GM12878 (cell line): ENCODE measurements at regions not wholly inside any gene's neighbourhood (a gene's known extent, or its start where the extent isn't known, plus 50 kb on each side); places are given as distances from the start of the nearest gene placed in this dataset.

Experiments
- ATAC-seq: fragments of 200-7000 bp; cut with Tn5 transposase; 3 replicates; pipeline ENCODE4 v1.9.1; 2020; ENCODE audit warnings: mild to moderate bottlenecking, moderate library complexity
- BruUV-seq: library from RNA; stranded (reverse); fragments of 400-500 nt; replicated peaks from 2 replicates; lab custom pipeline; 2021; lab: Mats Ljungman, UMichigan
- CTCF ChIA-PET: fragments of 300-600 bp; sonication (Branson Sonifier 250); formaldehyde crosslinking; extraction: SDS; loops from one replicate; lab custom pipeline; 2021; ENCODE audit warnings: inconsistent platforms; lab: Yijun Ruan, JAX
- POLR2A ChIA-PET: fragments of 350-600 bp; formaldehyde crosslinking; extraction: SDS; loops from one replicate; lab custom pipeline; 2021; ENCODE audit warnings: inconsistent platforms; lab: Charles Lee
- RAD21 ChIA-PET: fragments of 300-600 bp; sonication (Branson Sonifier 250); formaldehyde crosslinking; loops from one replicate; lab custom pipeline; 2023; ENCODE audit warnings: antibody characterized with exemption; ENCODE audit not compliant: unreplicated experiment; lab: Charles Lee
- SMC1A ChIA-PET: fragments of 300-600 bp; sonication (Branson Sonifier 250); formaldehyde crosslinking; loops from one replicate; lab custom pipeline; 2023; ENCODE audit not compliant: unreplicated experiment, uncharacterized antibody; lab: Charles Lee
- DNase-seq: peaks from one replicate; pipeline ENCODE4 v3.0.0-alpha.2; 2011; ENCODE audit warnings: low read depth, low spot score
- FAIRE-seq: peaks from 3 replicates; lab custom pipeline; 2011; peaks lifted over from hg19 to GRCh38; lab: Jason Lieb, UNC
- H2AFZ ChIP-seq: 2 replicates; pipeline ENCODE4 v1.6.0; 2011; ENCODE audit warnings: low read depth, low read length, control low read depth; ENCODE audit not compliant: control insufficient read depth
- H3K27ac ChIP-seq: 2 replicates; pipeline ENCODE4 v1.5.1; 2011; ENCODE audit warnings: control low read depth; ENCODE audit not compliant: control insufficient read depth, insufficient read depth
- H3K27me3 ChIP-seq, 2 experiments: replicated peaks in 1 of 2; 2 replicates each; pipeline versions ENCODE4 v1.6.0 to v1.6.1; 2011; ENCODE audit warnings: low read length in 1 of 2; ENCODE audit not compliant: control insufficient read depth in 2 of 2, insufficient read depth in 2 of 2
- H3K36me3 ChIP-seq, 2 experiments: 2 replicates each; pipeline ENCODE4 v1.5.1; 2011; ENCODE audit warnings: low read length in 1 of 2; ENCODE audit not compliant: control insufficient read depth in 2 of 2, insufficient read depth in 2 of 2
- H3K4me1 ChIP-seq: 2 replicates; pipeline ENCODE4 v1.6.1; 2011; ENCODE audit warnings: mild to moderate bottlenecking, low read length, moderate library complexity, mixed read lengths; ENCODE audit not compliant: control insufficient read depth, insufficient read depth
- H3K4me2 ChIP-seq: 2 replicates; pipeline ENCODE4 v1.6.0; 2011; ENCODE audit warnings: control low read depth; ENCODE audit not compliant: control insufficient read depth, insufficient read depth
- H3K4me3 ChIP-seq: fragments of 200-600 bp; sonication (generic); 2 replicates; pipeline ENCODE4 v1.5.1; 2016
- H3K79me2 ChIP-seq: 2 replicates; pipeline ENCODE4 v1.6.0; 2011; ENCODE audit warnings: low read length; ENCODE audit not compliant: control insufficient read depth, insufficient read depth
- H3K9ac ChIP-seq: 2 replicates; pipeline ENCODE4 v1.8.0; 2011; ENCODE audit warnings: low read length, control low read depth, mixed read lengths; ENCODE audit not compliant: control insufficient read depth, insufficient read depth
- H3K9me3 ChIP-seq: replicated peaks from 3 replicates; pipeline ENCODE4 v1.5.1; 2011; ENCODE audit warnings: mild to moderate bottlenecking, low read length; ENCODE audit not compliant: control insufficient read depth, insufficient read depth
- H4K20me1 ChIP-seq: 2 replicates; pipeline ENCODE4 v1.6.0; 2011; ENCODE audit not compliant: control insufficient read depth, insufficient read depth
- EGR1 ChIP-seq, 2 experiments: IDR thresholded peaks; 1 replicate in 1 of 2; 2 replicates in 1 of 2; pipeline ENCODE4 v1.6.1; 2011 to 2012; ENCODE audit warnings: low read depth in 2 of 2, low read length in 2 of 2, borderline replicate concordance in 1 of 2, mild to moderate bottlenecking in 1 of 2, moderate library complexity in 1 of 2
- FOXK2 ChIP-seq: fragments of 450-650 bp; IDR thresholded peaks from 2 replicates; pipeline ENCODE4 v1.6.1; 2017; ENCODE audit warnings: mild to moderate bottlenecking, moderate library complexity
- NBN ChIP-seq: fragments of 450-650 bp; IDR thresholded peaks from 2 replicates; pipeline ENCODE4 v1.6.1; 2016
- NKRF ChIP-seq: fragments of 450-650 bp; conservative IDR thresholded peaks from 2 replicates; pipeline ENCODE4 v1.6.1; 2017; ENCODE audit warnings: mild to moderate bottlenecking, moderate library complexity
- POLR2AphosphoS2 ChIP-seq: IDR thresholded peaks from 2 replicates; pipeline ENCODE4 v1.6.1; 2011; ENCODE audit warnings: low read depth, mild to moderate bottlenecking, low read length, improper control_type of control experiment, moderate library complexity
- REST ChIP-seq: IDR thresholded peaks from 2 replicates; pipeline ENCODE4 v1.6.1; 2012; ENCODE audit warnings: mild to moderate bottlenecking, low read depth, low read length
- SIX5 ChIP-seq: IDR thresholded peaks from 2 replicates; pipeline ENCODE4 v1.6.1; 2011; ENCODE audit warnings: mild to moderate bottlenecking, low read depth, low read length, moderate library complexity; ENCODE audit not compliant: severe bottlenecking
- TARDBP ChIP-seq: IDR thresholded peaks from 2 replicates; pipeline ENCODE4 v1.6.1; 2016; ENCODE audit warnings: borderline replicate concordance
- ZNF592 ChIP-seq: fragments of 450-650 bp; IDR thresholded peaks from 2 replicates; pipeline ENCODE4 v1.6.1; 2017; ENCODE audit warnings: mild to moderate bottlenecking, moderate library complexity
- ZNF687 ChIP-seq: fragments of 450-650 bp; IDR thresholded peaks from 2 replicates; pipeline ENCODE4 v1.6.1; 2017; ENCODE audit warnings: mild to moderate bottlenecking, moderate library complexity
- whole genome bisulfite sequencing: methylation state at CpG from one replicate; pipeline ENCODE4 v1.1.6; 2016; ENCODE audit warnings: low lambda C conversion rate; ENCODE audit not compliant: insufficient replicate concordance, insufficient coverage; ENCODE audit errors: missing lambda C conversion rate; 5-methylcytosine and 5-hydroxymethylcytosine counted together
- in situ Hi-C: fragments of 300-500 bp; cut with MboI; formaldehyde crosslinking; loops from 9 replicates; pipeline ENCODE4 v1.14.3; 2018; ENCODE audit warnings: mixed read lengths
- intact Hi-C: fragments of 100-400 bp; cut with micrococcal nuclease; formaldehyde crosslinking; loops from one replicate; pipeline ENCODE4 v1.14.2; 2022; ENCODE audit not compliant: unreplicated experiment

GRCh38 chr3:179506792-179507191 lies 55.5 kb upstream of the GNB4 start:
- Histone ChIP-seq H3K4me2 (no peak overlapping the region), H3K27me3 (no peaks in the 10 kb centered on the region; a peak in 1 of 4 replicates), H3K9ac (no peak overlapping the region), H3K79me2 (no peaks in the 10 kb centered on the region), H3K9me3 (no peaks in the 10 kb centered on the region), H3K4me1 (no peaks in the 10 kb centered on the region), H3K27ac (no peak overlapping the region), H4K20me1 (no peaks in the 10 kb centered on the region), H2AFZ (no peak overlapping the region), H3K36me3 (no peaks in the 10 kb centered on the region), H3K4me3 (no peak overlapping the region)
- WGBS, result 59% methylated on average over 3 of the region's 3 CpGs
- FAIRE-seq, result peak; percentile 13
- SMC1A ChIA-PET, result interaction anchor here (0.7 kb wide), 1 partner anchor 1646 kb away, joined by 3 read pairs; no protein-coding TSS in a partner anchor
- DNase-seq, result no peak
- POLR2A ChIA-PET, result no interaction called here
- in situ Hi-C loops (no loop called here), intact Hi-C loops (no loop called here)
- RAD21 ChIA-PET, result no interaction called here
- no TSS peak for BruUV-seq
- ATAC-seq, result no peak
- CTCF ChIA-PET, result no interaction called here
- TF ChIP-seq ZNF687, result no peak
- TF ChIP-seq REST, result no peak
- no peak for TF ChIP-seq FOXK2
- no peak for TF ChIP-seq NKRF
- TF ChIP-seq SIX5, result no peak
- no peak for TF ChIP-seq POLR2AphosphoS2
- no peak for TF ChIP-seq TARDBP
- no peak for TF ChIP-seq ZNF592
- TF ChIP-seq NBN, result no peak
- no peak for TF ChIP-seq EGR1 (IDR thresholded peaks at IDR 0.05; ENCODE audit: borderline replicate concordance in 1 of 2, low read depth in 2 of 2, low read length in 2 of 2)
